Astrocyte (in vitro differentiated cells and primary cell): ENCODE measurements at regions not wholly inside any gene's neighbourhood (a gene's known extent, or its start where the extent isn't known, plus 50 kb on each side); places are given as distances from the start of the nearest gene placed in this dataset.
A peak's percentile ranks its signal among the peaks of the same experiment; 100 is the strongest.

ENCODE experiments used
- DNase-seq: peaks from one replicate; pipeline ENCODE4 v3.0.0-alpha.2; 2010; ENCODE audit warnings: low read depth
- FAIRE-seq: peaks from 2 replicates; lab custom pipeline; 2011; peaks lifted over from hg19 to GRCh38; lab: Jason Lieb, UNC
- H2AFZ ChIP-seq: 2 replicates; pipeline ENCODE4 v1.6.0; 2012; ENCODE audit warnings: low read depth, low read length, inconsistent platforms
- H3K27ac ChIP-seq: 2 replicates; pipeline ENCODE4 v1.5.1; 2011; ENCODE audit warnings: low read depth, low read length, inconsistent platforms
- H3K27me3 ChIP-seq: 2 replicates; pipeline ENCODE4 v1.6.0; 2011; ENCODE audit warnings: low read length, inconsistent platforms; ENCODE audit not compliant: insufficient read depth
- H3K36me3 ChIP-seq: 2 replicates; pipeline ENCODE4 v1.5.1; 2011; ENCODE audit warnings: low read length, inconsistent platforms; ENCODE audit not compliant: insufficient read depth
- H3K4me1 ChIP-seq: 2 replicates; pipeline ENCODE4 v1.5.1; 2011; ENCODE audit warnings: low read length, inconsistent platforms; ENCODE audit not compliant: insufficient read depth
- H3K4me2 ChIP-seq: 2 replicates; pipeline ENCODE4 v1.6.0; 2012; ENCODE audit warnings: low read length, inconsistent platforms
- H3K4me3 ChIP-seq: 2 replicates; pipeline ENCODE4 v1.5.1; 2011; ENCODE audit warnings: low read depth, mild to moderate bottlenecking, low read length, inconsistent platforms; ENCODE audit not compliant: insufficient read depth
- H3K79me2 ChIP-seq: 2 replicates; pipeline ENCODE4 v1.6.0; 2012; ENCODE audit warnings: mild to moderate bottlenecking, low read length, inconsistent platforms; ENCODE audit not compliant: insufficient read depth
- H3K9ac ChIP-seq: 2 replicates; pipeline ENCODE4 v1.6.0; 2012; ENCODE audit warnings: mild to moderate bottlenecking, low read length, inconsistent platforms
- H3K9me3 ChIP-seq: 2 replicates; pipeline ENCODE4 v1.5.1; 2012; ENCODE audit warnings: low read depth, mild to moderate bottlenecking, low read length, inconsistent platforms; ENCODE audit not compliant: insufficient read depth
- H4K20me1 ChIP-seq: 2 replicates; pipeline ENCODE4 v1.6.0; 2012; ENCODE audit warnings: low read length, inconsistent platforms; ENCODE audit not compliant: insufficient read depth
- H3K27ac Mint-ChIP-seq: one replicate; pipeline ENCODE4 v1.8.0; 2021; ENCODE audit warnings: mild to moderate bottlenecking, mixed read lengths; ENCODE audit not compliant: unreplicated experiment
- H3K27me3 Mint-ChIP-seq: one replicate; pipeline ENCODE4 v1.8.0; 2021; ENCODE audit warnings: low read depth, mixed read lengths; ENCODE audit not compliant: unreplicated experiment
- H3K36me3 Mint-ChIP-seq: one replicate; pipeline ENCODE4 v1.8.0; 2021; ENCODE audit warnings: low read depth, mixed read lengths; ENCODE audit not compliant: unreplicated experiment
- H3K4me1 Mint-ChIP-seq: one replicate; pipeline ENCODE4 v1.8.0; 2021; ENCODE audit warnings: low read depth, mixed read lengths; ENCODE audit not compliant: unreplicated experiment
- H3K4me3 Mint-ChIP-seq: one replicate; pipeline ENCODE4 v1.8.0; 2021; ENCODE audit warnings: mild to moderate bottlenecking, moderate library complexity, mixed read lengths; ENCODE audit not compliant: unreplicated experiment
- H3K9me3 Mint-ChIP-seq: one replicate; pipeline ENCODE4 v1.8.0; 2021; ENCODE audit warnings: mild to moderate bottlenecking, mixed read lengths; ENCODE audit not compliant: unreplicated experiment
- CTCF ChIP-seq: IDR thresholded peaks from 2 replicates; pipeline ENCODE4 v1.5.1; 2011; ENCODE audit warnings: low read depth, mild to moderate bottlenecking, inconsistent platforms, low read length, moderate library complexity; ENCODE audit not compliant: insufficient read depth
- EZH2 ChIP-seq: IDR thresholded peaks from 2 replicates; pipeline ENCODE4 v1.6.1; 2012; ENCODE audit warnings: mild to moderate bottlenecking, low read length, inconsistent platforms; ENCODE audit not compliant: insufficient read depth

- peak overlapping the region; percentile 6 for H3K4me3 ChIP-seq
- Mint-ChIP-seq H3K27me3 (peaks cover 13% of the 10 kb centered on the region), H3K27ac (no peak overlapping the region), H3K4me1 (peaks cover 8% of the 10 kb centered on the region), H3K4me3 (no peak overlapping the region), H3K9me3 (peaks cover 6% of the 10 kb centered on the region), H3K36me3 (peaks cover 4% of the 10 kb centered on the region)
- peak; percentile 82 for DNase-seq
- H4K20me1 ChIP-seq, result no peaks in the 10 kb centered on the region
- no peaks in the 10 kb centered on the region for H3K27me3 ChIP-seq
- TF ChIP-seq EZH2 (no peak), CTCF (no peak)
- H3K79me2 ChIP-seq, result no peaks in the 10 kb centered on the region
- no peaks in the 10 kb centered on the region for H3K9me3 ChIP-seq
- FAIRE-seq, result no peak
- peaks cover 14% of the 10 kb centered on the region for H3K4me1 ChIP-seq
- peak overlapping the region; percentile 29 for H3K9ac ChIP-seq
- H2AFZ ChIP-seq, result peak overlapping the region; percentile 72
- peak overlapping the region; percentile 74 for H3K4me2 ChIP-seq
- H3K36me3 ChIP-seq, result no peaks in the 10 kb centered on the region
- H3K27ac ChIP-seq, result peak overlapping the region; percentile 13
Observed at GRCh38 chr2:42917425-42917927, 125.1 kb upstream of the HAAO start.

GRCh38 chr2:42916324-42916723 lies 123.9 kb upstream of the HAAO start:
- no peak for DNase-seq
- Histone ChIP-seq H3K27me3 (no peaks in the 10 kb centered on the region), H2AFZ (no peak overlapping the region), H3K9ac (no peak overlapping the region), H3K27ac (no peak overlapping the region), H4K20me1 (no peaks in the 10 kb centered on the region), H3K36me3 (no peaks in the 10 kb centered on the region), H3K4me1 (peaks cover 14% of the 10 kb centered on the region), H3K4me2 (no peak overlapping the region), H3K4me3 (no peak overlapping the region), H3K9me3 (no peaks in the 10 kb centered on the region), H3K79me2 (no peaks in the 10 kb centered on the region)
- no peak overlapping the region for H3K27ac Mint-ChIP-seq
- H3K9me3 Mint-ChIP-seq, result peaks cover 4% of the 10 kb centered on the region
- peaks cover under 1% of the 10 kb centered on the region for H3K4me1 Mint-ChIP-seq
- TF ChIP-seq CTCF (no peak), EZH2 (no peak)
- H3K36me3 Mint-ChIP-seq, result peaks cover 4% of the 10 kb centered on the region
- no peak for FAIRE-seq
- no peak overlapping the region for H3K4me3 Mint-ChIP-seq
- peaks cover 13% of the 10 kb centered on the region for H3K27me3 Mint-ChIP-seq

- FAIRE-seq (no peak), DNase-seq (no peak)
- TF ChIP-seq EZH2, result no peak
- no peak for TF ChIP-seq CTCF
- Mint-ChIP-seq H3K27me3 (peaks cover 17% of the 10 kb centered on the region), H3K9me3 (peaks cover 3% of the 10 kb centered on the region), H3K4me1 (no peaks in the 10 kb centered on the region), H3K36me3 (no peaks in the 10 kb centered on the region), H3K4me3 (no peak overlapping the region), H3K27ac (no peak overlapping the region)
- Histone ChIP-seq H3K4me2 (no peak overlapping the region), H4K20me1 (no peaks in the 10 kb centered on the region), H3K27ac (no peak overlapping the region), H3K9ac (no peak overlapping the region), H3K27me3 (no peaks in the 10 kb centered on the region), H3K4me3 (no peak overlapping the region), H3K9me3 (no peaks in the 10 kb centered on the region), H2AFZ (no peak overlapping the region), H3K4me1 (peaks cover 14% of the 10 kb centered on the region), H3K36me3 (no peaks in the 10 kb centered on the region), H3K79me2 (no peaks in the 10 kb centered on the region)
Observed at GRCh38 chr2:42914860-42915259, 122.5 kb upstream of the HAAO start.
